ENCODE measurements at regions not wholly inside any gene's neighbourhood (a gene's known extent, or its start where the extent isn't known, plus 50 kb on each side); places are given as distances from the start of the nearest gene placed in this dataset.
A peak's percentile ranks its signal among the peaks of the same experiment; 100 is the strongest.

DNA sequence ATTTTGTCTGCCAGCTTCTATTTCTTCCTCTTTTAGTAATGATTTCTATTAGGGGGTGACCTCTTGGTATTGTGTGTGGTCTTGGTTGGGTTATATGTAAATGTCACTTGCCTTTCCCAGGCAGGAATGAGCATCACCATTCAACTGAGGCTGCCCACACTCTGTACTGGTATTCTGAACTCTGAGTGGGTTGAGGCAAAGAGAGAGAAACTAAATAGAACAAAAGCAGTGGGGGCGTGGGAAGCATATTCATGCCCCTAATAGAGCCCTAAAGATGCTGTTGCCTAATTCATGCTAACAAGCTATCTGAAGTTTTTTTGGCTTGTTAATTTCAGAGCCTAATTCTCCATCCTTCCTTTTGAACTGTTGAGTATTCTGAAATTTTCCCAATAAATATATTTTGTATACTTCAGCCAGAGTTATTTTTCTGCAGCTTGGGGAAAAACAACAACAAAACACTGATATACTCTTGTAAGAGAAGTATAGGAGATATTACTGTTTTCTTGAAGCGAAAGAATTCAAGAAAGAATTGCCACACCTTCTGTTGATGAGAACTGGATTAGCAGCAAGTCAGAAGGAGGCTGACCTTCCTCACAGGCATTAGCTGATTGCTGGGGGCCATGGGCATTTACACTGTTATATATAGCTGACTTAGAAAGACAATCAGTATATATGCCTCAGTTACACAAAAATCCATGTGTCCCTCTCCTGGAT, 315.8 kb upstream of the KLF12 start:
- no peak for DNase-seq

DNA sequence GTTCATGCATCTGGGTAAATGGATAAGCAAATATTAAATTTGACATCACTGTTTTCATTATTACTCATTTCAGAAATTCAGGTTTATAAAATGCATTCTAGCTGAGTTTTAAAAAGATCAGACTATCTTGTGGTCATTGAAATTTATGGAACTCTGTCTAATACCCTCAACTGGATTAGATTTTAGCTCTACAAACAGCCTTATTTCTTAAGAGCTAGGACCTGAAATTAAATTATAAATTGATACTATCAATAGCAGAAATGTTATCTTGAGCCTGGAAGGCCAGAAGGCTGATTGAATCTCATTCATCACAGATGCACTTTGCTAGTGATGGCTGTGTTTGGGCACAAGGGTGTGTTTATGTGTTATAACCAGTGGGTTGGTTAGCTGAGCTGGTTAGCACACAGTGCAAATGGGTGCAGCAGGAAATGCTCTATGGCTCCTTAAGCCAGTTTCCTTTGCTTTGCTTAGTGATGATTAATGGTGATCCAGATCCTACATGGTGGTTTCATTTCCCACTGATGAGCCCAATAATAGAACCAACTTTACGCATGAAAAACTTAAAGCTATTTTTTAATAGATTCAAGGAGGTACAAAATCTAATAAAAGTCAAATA, 310.8 kb upstream of the KLF12 start:
- DNase-seq, result no peak

DNA sequence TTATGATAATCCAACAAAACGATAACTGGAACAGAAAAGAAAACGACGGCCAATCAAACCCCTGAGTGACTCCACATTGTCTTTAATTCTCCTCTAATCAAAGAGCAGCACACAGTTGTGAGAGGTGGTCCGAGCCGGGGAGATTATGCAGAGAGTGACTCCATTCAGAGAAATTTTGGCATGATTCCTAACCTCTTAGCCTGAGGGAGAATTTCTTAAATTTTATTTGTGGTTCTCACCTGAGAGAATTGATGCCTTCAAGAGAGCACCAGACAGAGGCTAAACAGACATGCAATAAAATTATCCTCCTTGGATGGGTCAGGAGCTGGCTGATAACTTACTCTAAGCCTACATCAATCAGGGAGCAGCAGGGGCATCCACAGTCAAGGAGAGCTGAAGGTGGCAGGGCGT, 310.0 kb upstream of the KLF12 start:
- DNase-seq, result no peak

DNA sequence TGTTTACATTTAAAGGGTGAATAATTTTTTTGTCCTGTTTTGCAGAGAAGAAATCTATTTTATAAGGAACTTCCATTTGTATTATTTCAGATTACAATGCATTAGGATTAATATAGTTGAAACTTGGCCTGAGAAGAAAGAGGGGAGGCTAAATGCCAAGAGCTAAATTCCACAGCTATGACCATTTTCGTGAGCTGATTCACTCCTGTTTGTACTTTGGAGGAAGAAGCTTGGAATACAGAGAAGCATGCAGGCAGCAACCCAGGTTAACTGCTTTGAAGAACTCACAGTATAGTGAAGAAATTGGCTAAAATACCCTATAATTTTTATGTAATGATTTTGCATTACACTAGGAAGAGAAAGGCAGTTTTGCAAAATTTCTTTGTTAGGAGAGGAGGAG, 309.4 kb upstream of the KLF12 start:
- DNase-seq, result no peak

DNA sequence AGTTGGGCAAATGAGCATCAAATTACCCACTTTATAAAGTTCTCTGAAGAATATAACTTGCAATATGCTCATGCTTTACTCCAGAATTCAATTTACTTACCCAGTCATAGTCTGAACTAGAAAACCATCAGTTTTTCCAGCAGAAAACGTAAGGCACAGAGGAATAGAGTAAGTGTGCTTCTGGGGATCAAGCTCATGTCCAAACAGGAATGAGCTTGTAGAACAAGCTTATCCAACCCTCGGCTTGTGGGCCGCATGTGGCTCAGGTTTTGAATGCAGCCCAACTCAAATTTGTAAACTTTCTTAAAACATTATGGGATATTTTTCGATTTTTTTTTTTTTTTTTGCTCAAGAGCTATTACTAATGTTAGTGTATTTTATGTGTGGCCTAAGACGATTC, 308.5 kb upstream of the KLF12 start:
- no peak for DNase-seq

DNA sequence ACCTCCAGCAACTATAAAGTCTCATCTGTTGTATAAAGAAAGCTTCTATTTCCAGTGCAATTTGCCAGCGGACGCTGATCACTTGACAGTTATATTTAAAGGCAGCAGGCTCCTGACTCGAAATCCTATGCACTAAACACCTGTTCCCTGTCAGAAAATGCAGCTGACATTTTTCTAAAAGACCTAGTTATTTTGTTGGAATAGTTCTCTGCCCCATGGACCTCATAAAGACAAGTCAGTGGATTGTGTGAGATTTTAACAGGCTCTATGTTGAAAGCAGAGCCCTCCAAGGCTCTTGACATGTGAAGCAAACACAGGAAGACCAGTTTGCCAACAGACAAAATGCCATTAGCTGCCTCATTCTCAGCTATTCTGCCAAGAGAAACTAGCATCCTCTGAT, 304.7 kb upstream of the KLF12 start:
- no peak for DNase-seq

DNA sequence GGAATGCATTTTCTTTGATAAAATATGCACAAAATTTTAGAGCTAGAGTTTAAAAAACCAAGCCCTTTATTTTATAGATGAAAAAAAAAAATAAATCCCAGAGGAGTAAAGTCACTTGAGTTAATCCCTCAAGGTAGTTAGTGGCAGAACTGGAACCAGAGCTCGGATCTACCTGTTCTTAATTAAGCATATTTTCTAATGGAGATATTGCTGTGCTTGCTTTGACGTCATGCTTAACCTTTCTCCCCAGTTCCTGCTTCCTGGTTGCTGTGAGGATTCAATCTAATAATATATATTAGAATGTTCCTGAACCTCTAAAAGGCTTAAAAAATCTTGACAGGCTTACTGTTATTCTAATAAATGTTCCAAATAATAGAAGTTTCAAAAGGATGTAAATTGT, 300.6 kb upstream of the KLF12 start:
- DNase-seq, result no peak

DNA sequence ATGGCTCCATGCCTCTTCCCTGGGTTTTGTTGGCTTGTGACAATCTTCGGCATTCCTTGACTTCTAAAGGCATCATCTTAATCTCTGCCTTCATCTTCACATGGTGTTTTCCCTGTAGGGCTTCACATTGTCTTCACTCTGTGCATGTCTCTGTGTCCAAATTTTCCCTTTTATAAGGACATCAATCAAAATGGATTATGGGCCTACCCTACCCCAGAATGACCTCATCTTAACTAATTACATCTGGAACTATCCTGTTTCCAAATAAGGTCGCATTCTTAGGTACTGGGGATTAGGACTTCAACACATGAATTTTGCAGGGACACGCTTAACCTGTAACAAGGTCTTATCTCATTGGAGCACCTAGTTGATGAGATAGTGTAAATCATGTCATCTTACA, 290.3 kb upstream of the KLF12 start:
- DNase-seq, result no peak

DNA sequence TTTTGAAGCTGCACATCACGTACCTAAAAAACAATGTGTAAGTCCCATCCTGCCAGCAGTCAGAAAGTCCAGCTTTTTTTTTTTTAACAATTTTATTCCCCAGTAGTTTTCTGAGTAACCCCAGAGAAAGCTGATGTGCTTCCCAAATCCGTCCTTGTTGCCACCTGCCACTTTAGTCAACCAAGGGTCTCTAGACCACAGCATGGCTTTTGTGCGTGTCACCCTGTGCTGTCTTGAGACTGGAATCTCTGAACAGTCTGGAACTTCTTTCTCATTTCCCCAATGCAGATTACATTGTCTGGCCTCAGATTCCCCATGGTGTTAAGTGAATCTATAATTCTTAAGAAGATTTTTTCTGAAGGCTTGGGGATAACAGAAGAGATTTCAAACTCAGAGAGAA, 289.2 kb upstream of the KLF12 start:
- DNase-seq, result no peak

DNA sequence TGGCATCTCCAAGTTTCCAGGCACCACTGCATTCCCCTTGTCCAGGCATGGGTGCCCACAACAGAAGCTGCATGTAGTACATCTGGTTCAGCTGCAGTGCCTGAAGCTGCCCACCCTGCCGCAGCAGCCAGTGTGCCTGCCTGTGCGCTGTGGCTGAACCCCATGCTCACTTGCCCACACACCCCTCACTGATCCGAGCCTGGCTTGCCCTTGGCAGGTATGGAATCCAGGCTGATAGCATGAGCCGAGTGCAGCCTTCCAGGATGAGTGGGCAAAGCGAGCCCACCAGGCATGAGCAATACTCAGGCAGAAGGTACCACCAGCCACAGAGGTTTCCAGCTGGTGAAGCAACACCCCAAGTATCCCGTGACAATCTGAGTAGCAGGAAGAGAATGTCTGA, 280.3 kb upstream of the KLF12 start:
- no peak for DNase-seq

DNA sequence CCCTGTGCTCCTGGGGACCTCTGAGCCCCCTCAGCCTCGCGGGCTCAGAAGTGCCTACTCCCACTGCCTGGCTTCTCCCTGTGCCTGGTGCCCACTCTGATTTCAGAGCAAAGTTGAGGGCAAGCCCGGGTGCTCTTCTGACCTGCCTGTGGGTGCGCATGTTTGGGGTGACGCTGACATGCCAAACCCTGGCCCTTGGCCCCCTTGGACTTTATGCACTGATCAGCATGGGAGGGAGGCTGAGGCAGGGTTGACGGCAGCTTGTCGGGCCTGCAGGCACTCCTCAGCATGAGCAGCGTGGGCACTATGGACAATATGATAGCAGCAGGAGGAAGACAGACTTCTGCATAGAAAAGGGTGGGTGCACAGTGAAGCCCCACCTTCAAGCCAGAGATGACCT, 279.3 kb upstream of the KLF12 start:
- no peak for DNase-seq

DNA sequence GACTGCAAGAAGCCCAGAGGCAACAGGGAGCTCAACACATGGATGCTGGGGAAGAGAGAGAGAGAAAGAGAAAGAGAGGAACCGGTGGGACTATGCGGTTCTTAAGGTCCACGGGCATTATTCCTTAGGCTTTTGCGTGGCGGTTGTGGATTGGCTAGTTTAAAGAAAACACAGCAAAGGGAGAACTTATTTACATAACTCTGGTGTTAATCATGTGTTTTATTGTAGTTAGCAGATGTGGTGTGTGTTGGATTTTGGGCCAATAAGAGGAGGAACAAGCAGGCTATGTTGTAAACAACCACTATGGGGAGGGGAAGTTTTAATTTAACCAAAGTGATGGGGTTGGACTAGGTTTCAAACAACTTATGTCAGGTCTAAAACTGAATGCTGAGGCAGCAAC, 275.3 kb upstream of the KLF12 start:
- DNase-seq, result no peak

DNA sequence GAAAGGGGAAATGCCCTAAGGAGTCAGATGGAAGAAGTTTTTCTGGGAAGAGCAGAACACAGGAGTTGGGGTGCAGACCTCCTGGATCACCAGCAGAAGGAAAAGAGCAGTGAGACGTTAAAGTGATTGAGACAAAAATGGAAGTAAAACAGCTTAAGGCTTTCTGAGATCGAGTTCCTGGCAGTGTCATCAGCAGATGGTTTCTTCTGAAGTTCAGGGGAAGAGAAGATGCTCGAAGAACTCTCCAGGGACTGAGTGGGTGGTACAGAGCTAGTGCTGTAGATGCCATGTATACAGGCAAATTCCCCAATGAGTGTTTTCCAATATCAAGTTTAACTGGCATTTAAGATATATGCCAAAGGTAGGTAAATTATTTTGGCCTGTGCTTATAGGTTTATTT, 272.2 kb upstream of the KLF12 start:
- no peak for DNase-seq

DNA sequence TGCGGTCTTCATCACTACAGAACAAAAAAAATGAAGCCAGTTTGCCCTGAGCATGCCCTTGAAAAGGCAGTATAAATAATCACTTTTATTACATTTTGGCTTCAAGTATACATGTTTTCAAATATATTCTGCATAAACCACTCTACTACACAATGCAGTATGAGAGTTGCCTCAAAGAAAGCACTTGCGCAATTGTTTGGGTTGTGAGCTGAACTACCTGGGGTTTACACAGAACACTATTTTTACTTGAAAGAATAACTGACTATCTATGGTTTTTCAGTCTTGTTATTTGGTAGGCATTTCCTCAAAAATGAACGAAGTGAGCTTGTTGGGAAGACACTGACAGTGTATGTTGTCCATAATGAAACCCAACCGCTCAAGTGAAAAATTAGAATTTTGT, 264.4 kb upstream of the KLF12 start:
- no peak for DNase-seq

DNA sequence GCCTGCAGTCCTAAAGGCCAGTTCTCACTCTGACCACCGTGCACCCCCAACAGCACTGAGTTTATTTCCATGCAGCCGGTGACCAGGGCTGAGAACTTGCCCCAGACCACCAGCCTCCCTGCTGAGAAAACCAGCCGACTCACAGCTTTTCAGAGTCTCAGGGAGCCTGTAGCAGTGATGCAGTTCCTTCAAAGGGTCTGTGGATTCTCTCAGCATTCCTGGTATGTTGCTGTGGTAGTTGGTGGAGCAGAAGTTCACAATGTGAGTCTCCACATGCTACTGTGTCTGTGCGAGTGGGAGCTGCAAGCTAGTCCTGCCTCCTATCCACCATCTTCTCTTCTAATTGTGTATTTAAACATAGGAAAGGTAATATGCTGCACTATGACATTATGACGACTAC, 254.9 kb upstream of the KLF12 start:
- no peak for DNase-seq

DNA sequence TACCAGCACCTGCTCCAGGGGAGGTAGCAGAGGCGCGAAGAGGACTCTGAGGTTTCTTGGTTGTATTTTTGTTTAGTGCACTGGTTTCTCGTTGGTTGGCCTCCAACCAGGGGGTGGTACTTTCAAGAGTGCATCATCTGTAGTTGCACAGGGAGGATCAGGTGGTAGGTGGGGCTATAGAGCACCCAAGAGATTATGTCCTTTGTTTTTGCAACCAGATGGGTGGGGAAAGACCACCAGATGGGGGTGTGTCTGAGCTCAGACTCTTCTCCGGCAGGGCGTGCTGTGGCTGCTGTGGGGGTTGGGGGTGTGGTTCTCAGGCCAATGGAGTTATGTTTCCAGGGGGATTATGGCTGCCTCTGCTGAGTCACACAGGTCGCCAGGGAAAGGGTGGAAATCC, 254.4 kb upstream of the KLF12 start:
- DNase-seq, result no peak

DNA sequence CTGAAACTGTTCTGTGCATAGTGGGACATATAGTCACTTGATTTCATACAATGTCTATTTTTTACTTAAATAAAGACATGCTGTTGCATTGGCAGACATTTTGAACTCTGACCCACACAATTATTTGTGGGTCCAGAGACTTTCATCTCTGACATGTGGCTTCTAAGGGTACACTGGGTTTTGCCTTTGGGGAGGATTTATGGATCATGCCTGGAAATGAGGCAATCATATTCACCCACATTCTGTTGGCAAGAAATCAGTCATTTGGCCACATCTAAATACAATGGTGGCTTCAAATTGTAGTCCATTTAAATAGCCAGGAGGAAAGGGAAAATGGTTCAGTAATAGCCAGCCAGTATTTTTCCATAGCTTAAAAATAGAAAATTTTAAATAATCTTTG, 238.3 kb upstream of the KLF12 start:
- DNase-seq, result no peak

DNA sequence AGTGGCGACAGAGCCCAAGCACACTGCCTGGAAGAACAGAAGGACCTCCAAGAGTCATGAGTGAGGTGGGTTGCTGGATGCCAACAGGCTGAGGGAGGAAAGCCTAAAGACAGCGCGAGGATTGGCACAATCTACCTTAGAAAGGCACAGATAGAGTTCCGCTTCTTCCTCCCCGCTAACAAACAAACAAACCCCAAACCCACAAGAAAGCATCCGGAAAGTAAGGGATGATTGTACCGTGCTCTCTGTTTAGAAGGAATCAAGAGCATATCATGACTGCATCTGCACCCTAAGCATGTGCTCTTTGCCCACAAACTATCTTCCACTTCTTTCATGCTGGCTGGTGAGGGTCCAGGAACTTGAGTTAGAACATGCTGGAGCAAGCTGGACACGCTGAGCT, 233.0 kb upstream of the KLF12 start:
- no peak for DNase-seq

DNA sequence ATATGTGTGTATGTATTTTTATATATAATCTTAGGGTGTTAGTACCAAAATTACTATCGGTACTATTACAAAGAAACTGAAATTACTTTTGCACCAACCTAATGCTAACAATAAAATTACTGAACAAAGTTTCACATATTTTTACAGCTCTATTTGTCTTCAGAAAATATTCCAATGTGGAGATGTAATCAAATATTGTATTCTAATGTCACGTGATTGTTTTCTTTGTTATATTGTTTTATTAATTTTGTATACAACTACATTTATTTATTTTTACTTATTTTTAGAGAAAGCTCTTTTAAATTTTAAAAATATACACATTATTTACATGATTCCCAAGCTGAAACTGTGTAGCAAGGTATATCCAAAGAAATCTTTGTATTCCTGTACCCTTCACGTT, 227.1 kb upstream of the KLF12 start:
- no peak for DNase-seq

DNA sequence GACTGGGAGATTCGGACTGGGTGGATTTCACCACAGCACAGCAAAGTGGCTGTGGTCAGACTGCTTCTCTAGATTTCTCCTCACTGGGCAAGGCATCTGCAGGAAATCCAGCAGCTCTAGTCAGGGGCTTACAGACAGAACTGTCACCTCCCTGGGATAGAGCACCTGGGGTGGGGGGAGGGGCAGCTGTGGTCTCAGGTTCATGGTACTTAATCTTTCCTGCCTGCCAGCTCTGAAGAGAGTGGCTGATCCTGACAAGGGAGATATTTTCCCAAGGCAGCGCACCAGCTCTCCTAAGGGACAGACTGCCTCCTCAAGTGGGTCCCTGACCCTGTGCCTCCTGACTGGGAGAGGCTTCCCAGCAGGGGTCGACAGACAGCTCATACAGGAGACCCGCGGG, 212.8 kb upstream of the KLF12 start:
- DNase-seq, result no peak

DNA sequence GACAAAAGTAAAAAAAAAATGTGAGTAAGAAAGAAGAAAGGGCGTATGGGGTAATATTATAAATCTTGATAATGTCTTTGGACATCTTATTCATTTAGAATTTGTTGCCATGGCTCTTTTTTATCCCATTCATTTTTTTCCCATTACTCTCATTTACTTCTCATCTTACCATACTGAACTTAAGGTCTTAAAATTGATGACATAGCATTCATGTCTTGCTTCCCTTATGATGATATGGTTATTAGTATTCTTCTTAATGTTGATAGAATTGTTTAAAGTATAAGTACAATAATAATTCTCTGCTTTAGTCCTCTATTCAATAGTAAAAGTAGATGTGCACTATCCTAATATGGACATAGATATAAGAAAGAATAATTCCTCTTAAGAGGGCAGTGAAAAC, 204.1 kb upstream of the KLF12 start:
- DNase-seq, result no peak

DNA sequence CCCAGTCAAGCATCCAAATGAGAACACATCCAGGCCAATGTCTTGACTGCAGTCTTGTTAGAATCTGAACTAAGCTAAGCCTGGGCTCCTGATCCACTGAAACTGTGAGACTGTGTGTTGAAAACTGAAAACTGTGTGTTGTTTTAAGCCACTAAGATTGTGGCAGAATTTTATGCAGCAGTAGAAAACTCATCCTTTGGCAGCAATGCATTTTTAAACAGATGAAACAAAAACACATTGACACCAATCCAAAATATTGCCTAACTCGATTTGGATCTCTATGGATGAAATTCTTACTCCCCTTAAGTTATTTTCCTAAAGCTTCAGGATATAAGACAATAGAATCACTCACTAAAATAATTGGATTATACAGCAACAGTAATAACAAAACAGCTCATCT, 202.3 kb upstream of the KLF12 start:
- no peak for DNase-seq

DNA sequence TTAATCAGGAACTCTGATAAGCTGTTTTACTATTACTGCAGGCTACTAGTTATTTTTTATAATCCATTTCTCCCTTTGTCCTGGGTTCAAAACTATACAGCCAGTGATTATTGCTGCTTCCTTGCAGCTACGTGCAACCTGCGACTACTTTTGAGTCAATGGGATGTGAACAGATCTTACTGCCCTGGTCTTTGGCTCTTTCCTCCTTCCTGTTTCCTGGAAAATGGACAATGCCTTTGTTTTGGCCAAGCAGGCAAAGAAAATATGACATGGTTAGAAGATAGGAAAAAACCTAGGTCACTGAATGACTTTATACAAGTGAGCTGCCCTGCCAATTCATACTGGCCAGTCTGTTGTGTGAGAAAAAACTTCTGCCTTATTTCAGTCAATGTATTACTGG, 201.2 kb upstream of the KLF12 start:
- no peak for DNase-seq

DNA sequence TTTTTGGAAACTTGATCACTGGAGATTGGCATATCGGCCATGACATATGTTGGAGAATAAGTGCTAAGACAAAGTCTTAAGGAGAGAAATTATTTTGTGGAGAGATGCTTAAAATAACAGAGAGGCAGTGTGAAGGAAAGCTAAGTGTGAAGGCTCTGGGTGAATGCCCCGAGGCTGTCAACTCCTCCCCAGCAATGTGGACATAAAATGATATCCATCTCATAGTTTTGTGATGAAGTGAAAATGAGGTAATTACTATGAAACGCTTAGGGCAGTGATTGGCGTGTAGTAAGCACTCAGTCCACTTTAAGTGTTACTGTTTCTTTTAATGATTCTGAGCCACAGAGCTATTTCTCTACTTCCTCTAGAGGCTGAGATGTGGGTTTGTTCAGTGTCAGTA, 195.8 kb upstream of the KLF12 start:
- no peak for DNase-seq

DNA sequence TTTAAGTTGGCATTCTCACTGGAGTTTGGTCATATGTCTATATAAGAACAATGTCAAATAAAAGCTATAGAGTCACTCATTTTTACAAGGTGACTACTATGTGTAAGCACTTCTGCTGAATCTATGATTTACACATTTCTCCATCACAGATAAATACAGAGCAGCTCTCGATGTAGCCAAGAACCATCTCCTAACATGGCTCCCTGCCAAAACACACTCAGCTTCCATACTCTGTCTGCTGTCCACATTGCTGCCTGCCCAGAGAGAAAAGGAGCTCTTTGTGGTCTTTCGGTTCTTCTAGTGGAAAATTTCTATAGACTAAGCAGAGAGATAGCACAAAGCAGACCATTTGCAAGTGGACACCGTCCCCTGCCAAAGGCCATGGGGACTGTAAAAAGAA, 190.9 kb upstream of the KLF12 start:
- peak; percentile 26 for DNase-seq

Data from NCI-H1436 (cell line).